ENCODE measurements at regions not wholly inside any gene's neighbourhood (a gene's known extent, or its start where the extent isn't known, plus 50 kb on each side); places are given as distances from the start of the nearest gene placed in this dataset.
A peak's percentile ranks its signal among the peaks of the same experiment; 100 is the strongest.

DNA sequence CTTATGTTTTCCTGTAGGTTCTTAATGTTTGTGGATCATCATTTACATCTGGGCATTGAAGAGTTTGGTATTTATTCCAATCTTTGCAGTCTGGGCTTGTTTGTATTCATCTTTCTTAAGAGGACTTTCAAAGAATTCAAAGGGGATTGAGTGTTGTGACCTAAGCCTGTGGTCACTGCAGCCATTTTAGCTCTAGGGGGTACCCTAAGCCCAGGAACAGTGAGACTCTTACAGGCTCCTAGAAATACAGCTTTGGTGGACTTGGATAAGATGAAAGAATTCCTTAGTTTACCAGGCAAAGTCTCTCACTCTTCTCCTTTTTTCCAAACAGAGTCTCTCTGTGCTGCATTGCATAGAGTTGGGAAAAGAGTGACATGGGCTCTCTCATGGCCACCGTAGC is 2539.0 kb upstream of the PCDH20 start:
- H3K4me3 ChIP-seq (ENCODE audit: insufficient read depth, low read depth, low read length): no peak overlapping the region
- no peak overlapping the region for H2AK5ac ChIP-seq (ENCODE audit: low read depth, low read length)
- POLR2A ChIA-PET (ENCODE audit: unreplicated experiment): no interaction called here
- in situ Hi-C loops (cut with MboI; ENCODE audit: low sequenced_read_pairs) (no loop called here), dilution Hi-C loops (cut with HindIII; ENCODE audit: low sequenced_read_pairs, unreplicated experiment) (no loop called here), intact Hi-C loops (cut with micrococcal nuclease) (no loop called here)
- DNase-seq (no peak), ATAC-seq (ENCODE audit: low read depth) (no peak)
- CTCF ChIA-PET: interaction anchor here (0.5 kb wide), 1 partner anchor 89 kb away, joined by 3 read pairs; no protein-coding TSS in a partner anchor
- H2BK120ac ChIP-seq (ENCODE audit: low read depth, low read length): no peak overlapping the region
- H4K5ac ChIP-seq (ENCODE audit: low read depth, low read length): no peak overlapping the region
- H3K4me1 ChIP-seq (ENCODE audit: control insufficient read depth, insufficient read depth, low read length): no peaks in the 10 kb centered on the region
- peak overlapping the region; percentile 29 for H2AK9ac ChIP-seq (replicated peaks; ENCODE audit: low read depth, low read length, poor library complexity)
- H2BK20ac ChIP-seq (ENCODE audit: low read depth, low read length): no peak overlapping the region
- no peak for TF ChIP-seq USF2 (IDR thresholded peaks at IDR 0.05; ENCODE audit: low read depth, low read length)
- no peak for TF ChIP-seq POLR2A (IDR thresholded peaks at IDR 0.05; ENCODE audit: low read depth, low read length)
- TF ChIP-seq MXI1 (IDR thresholded peaks at IDR 0.05; ENCODE audit: borderline replicate concordance, low read depth, low read length): no peak
- TF ChIP-seq SMC3 (IDR thresholded peaks at IDR 0.05; ENCODE audit: low read depth, low read length): no peak
- TF ChIP-seq BHLHE40 (IDR thresholded peaks at IDR 0.05; ENCODE audit: low read depth, low read length): no peak
- no peak for TF ChIP-seq NFE2L2 (IDR thresholded peaks at IDR 0.05; ENCODE audit: low read depth, low read length)
- TF ChIP-seq MAZ (IDR thresholded peaks at IDR 0.05; ENCODE audit: borderline replicate concordance, low read depth, low read length): no peak
- no peak overlapping the region for H2BK5ac ChIP-seq (ENCODE audit: low read depth, low read length, poor library complexity, severe bottlenecking)
- no peak overlapping the region for H3K27ac ChIP-seq (ENCODE audit: insufficient read depth, low read length)
- no peak overlapping the region for H3K23ac ChIP-seq (ENCODE audit: low read depth, low read length)
- no peak overlapping the region for H3K18ac ChIP-seq (ENCODE audit: low read depth, low read length)
- no peak overlapping the region for H3K14ac ChIP-seq (replicated peaks; ENCODE audit: low read depth, low read length)
- no CpG with 5 or more reads among the region's 1 CpG for WGBS, 2 experiments (ENCODE audit: extremely low coverage in 2 of 2, insufficient read length in 1 of 2)
- H2AFZ ChIP-seq (replicated peaks; ENCODE audit: low read length, poor library complexity): no peak overlapping the region
- no peak overlapping the region for H4K91ac ChIP-seq (ENCODE audit: insufficient read depth, low read depth, low read length)
- no peaks in the 10 kb centered on the region for H4K20me1 ChIP-seq (ENCODE audit: insufficient read depth, low read length)
- no peak overlapping the region for H4K8ac ChIP-seq (ENCODE audit: low read depth in 2 of 2, low read length in 2 of 2)
- no peak overlapping the region for H3K4ac ChIP-seq (ENCODE audit: low read depth, low read length)
- H3K4me2 ChIP-seq (ENCODE audit: low read depth, low read length): no peak overlapping the region
- H3K79me1 ChIP-seq (ENCODE audit: low read depth in 1 of 2, low read length in 2 of 2): no peaks in the 10 kb centered on the region
- H2BK15ac ChIP-seq (ENCODE audit: low read depth, low read length): no peak overlapping the region
- no peaks in the 10 kb centered on the region for H3K27me3 ChIP-seq (ENCODE audit: control insufficient read depth, insufficient read depth, low read length)
- no peaks in the 10 kb centered on the region for H3K9me3 ChIP-seq (ENCODE audit: control insufficient read depth, insufficient read depth, low read length)
- H3K9ac ChIP-seq (ENCODE audit: low read depth, low read length): no peak overlapping the region
- no peaks in the 10 kb centered on the region for H3K9me1 ChIP-seq (ENCODE audit: insufficient read depth, low read length)
- H3K56ac ChIP-seq (ENCODE audit: extremely low read depth, insufficient read depth, low read length): no peak overlapping the region
- no TSS peak for BruUV-seq (replicated peaks)
- H3K36me3 ChIP-seq (ENCODE audit: control insufficient read depth, insufficient read depth, low read length): no peaks in the 10 kb centered on the region
